ENCODE measurements at regions not wholly inside any gene's neighbourhood (a gene's known extent, or its start where the extent isn't known, plus 50 kb on each side); places are given as distances from the start of the nearest gene placed in this dataset.
"Not testable (repeated sequence)": the region's sequence is repeated elsewhere in the genome, so short reads cannot be mapped to it uniquely, and the experiment has no call there.

DNA sequence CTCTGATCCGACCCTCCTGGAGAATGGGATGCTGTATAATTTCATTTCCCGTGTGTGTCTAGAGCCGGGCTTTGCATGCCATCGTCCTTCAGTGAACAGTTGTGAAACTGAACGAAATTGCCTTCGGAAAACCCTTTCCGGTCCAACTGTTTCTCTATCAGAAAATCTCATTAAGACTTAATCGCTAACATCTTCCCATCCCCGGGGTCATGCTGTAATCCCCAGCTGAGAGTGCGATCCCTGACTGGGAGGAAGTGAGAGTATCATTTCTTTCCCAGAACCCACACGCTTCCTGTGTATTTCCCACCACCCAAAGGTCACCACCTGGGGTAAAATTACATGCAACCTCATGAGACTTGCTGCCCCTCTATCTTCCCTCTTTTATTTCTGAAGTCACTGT, 75.6 kb upstream of the RBFOX1 start:
- TF ChIP-seq, protein P1, sequence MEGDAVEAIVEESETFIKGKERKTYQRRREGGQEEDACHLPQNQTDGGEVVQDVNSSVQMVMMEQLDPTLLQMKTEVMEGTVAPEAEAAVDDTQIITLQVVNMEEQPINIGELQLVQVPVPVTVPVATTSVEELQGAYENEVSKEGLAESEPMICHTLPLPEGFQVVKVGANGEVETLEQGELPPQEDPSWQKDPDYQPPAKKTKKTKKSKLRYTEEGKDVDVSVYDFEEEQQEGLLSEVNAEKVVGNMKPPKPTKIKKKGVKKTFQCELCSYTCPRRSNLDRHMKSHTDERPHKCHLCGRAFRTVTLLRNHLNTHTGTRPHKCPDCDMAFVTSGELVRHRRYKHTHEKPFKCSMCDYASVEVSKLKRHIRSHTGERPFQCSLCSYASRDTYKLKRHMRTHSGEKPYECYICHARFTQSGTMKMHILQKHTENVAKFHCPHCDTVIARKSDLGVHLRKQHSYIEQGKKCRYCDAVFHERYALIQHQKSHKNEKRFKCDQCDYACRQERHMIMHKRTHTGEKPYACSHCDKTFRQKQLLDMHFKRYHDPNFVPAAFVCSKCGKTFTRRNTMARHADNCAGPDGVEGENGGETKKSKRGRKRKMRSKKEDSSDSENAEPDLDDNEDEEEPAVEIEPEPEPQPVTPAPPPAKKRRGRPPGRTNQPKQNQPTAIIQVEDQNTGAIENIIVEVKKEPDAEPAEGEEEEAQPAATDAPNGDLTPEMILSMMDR (IDR thresholded peaks at IDR 0.05; ENCODE audit: borderline replicate concordance, control extremely low read depth, extremely low read depth, insufficient read depth, missing control alignments): no peak
- in situ Hi-C loops (cut with MboI; ENCODE audit: low sequenced_read_pairs, unreplicated experiment): no loop called here
- DNase-seq (ENCODE audit: low spot score): no peak

DNA sequence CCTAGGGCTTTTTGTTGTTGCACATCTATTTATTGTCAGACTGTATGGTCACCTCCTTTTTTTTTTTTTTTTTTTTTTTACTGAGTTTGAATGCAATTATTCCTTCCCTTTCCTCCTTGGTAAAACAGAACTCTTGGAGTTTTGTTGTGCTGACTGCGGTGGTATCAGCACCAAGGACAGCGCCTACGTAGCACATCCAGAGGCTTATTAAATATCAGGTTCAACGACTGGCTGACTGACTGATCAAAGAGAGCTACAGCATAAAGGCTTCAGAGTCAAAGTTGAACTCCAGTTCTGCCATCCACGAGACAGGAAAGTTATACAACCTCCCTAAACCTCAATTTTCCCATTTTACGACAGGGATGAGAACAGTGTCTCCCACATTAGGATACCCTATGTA, 86.1 kb upstream of the RBFOX1 start:
- TF ChIP-seq, protein P1 (IDR thresholded peaks at IDR 0.05; ENCODE audit: borderline replicate concordance, control extremely low read depth, extremely low read depth, insufficient read depth, missing control alignments): no peak
- in situ Hi-C loops (cut with MboI; ENCODE audit: low sequenced_read_pairs, unreplicated experiment): no loop called here
- no peak for DNase-seq (ENCODE audit: low spot score)

DNA sequence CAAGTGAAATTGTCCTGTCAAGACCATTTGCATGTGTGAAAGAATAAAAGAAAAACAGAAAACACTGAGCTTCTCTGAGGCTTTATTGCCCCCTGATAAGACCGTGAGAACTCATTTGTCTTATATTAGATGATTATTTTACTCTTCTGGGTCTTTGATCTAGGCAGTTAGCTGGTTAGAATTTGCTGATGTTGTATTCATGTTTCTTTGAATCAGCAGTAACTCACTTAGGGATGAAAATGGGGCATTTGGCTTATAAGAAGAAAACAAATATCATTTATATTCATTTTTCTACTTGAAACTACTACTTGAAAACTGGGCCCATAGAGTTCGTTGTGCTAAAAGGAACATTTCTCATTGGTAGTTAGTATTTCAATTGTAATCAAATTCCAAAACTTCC, 93.1 kb upstream of the RBFOX1 start:
- no peak for DNase-seq (ENCODE audit: low spot score)
- in situ Hi-C loops (cut with MboI; ENCODE audit: low sequenced_read_pairs, unreplicated experiment): no loop called here
- TF ChIP-seq, protein P1 (IDR thresholded peaks at IDR 0.05; ENCODE audit: borderline replicate concordance, control extremely low read depth, extremely low read depth, insufficient read depth, missing control alignments): no peak

GRCh38 chr16:7236824-7237410, 95.7 kb upstream of the RBFOX1 start:
- in situ Hi-C loops (cut with MboI; ENCODE audit: low sequenced_read_pairs, unreplicated experiment): no loop called here
- no peak for DNase-seq (ENCODE audit: low spot score)
- TF ChIP-seq, protein P1 (IDR thresholded peaks at IDR 0.05; ENCODE audit: borderline replicate concordance, control extremely low read depth, extremely low read depth, insufficient read depth, missing control alignments): no peak

- in situ Hi-C loops (cut with MboI; ENCODE audit: low sequenced_read_pairs, unreplicated experiment): no loop called here
- TF ChIP-seq, protein P1 (IDR thresholded peaks at IDR 0.05; ENCODE audit: borderline replicate concordance, control extremely low read depth, extremely low read depth, insufficient read depth, missing control alignments): no peak
- no peak for DNase-seq (ENCODE audit: low spot score)
Measured at GRCh38 chr16:7233975-7234374, 98.7 kb upstream of the RBFOX1 start.

DNA sequence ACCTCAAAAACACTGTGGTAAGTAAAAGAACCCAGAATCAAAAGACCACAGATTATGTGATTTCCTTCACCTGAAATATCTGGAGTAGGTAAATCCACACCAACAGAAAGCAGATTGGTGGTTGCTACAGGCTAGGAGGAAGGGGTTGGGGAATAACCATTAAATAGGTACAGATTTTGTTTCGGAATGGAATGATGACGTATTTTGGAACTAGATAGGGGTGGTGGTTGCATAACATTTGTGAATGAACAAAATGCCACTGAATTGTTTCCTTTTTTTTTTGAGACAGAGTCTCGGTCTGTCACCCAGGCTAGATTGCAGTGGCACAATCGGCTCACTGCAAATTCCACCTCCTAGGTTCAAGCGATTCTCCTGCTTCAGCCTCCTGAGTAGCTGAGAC, 100.9 kb upstream of the RBFOX1 start:
- DNase-seq (ENCODE audit: low spot score): no peak
- in situ Hi-C loops (cut with MboI; ENCODE audit: low sequenced_read_pairs, unreplicated experiment): no loop called here
- TF ChIP-seq, protein P1 (IDR thresholded peaks at IDR 0.05; ENCODE audit: borderline replicate concordance, control extremely low read depth, extremely low read depth, insufficient read depth, missing control alignments): no peak

GRCh38 chr16:7229433-7230218, 103.0 kb upstream of the RBFOX1 start:
- in situ Hi-C loops (cut with MboI; ENCODE audit: low sequenced_read_pairs, unreplicated experiment): not testable (repeated sequence)

More at GRCh38 chr16:7229433-7230218, 103.0 kb upstream of the RBFOX1 start:
- DNase-seq (ENCODE audit: low spot score): not testable (repeated sequence)

Data from GM13976 (cell line).